Activated CD8-positive, alpha-beta T cell treated with anti-CD3 and anti-CD28 coated beads for 36 hours (primary cell): ENCODE measurements at regions not wholly inside any gene's neighbourhood (a gene's known extent, or its start where the extent isn't known, plus 50 kb on each side); places are given as distances from the start of the nearest gene placed in this dataset.

Experiments used
- ATAC-seq: fragments of 200-7000 bp; cut with Tn5 transposase; one replicate; pipeline ENCODE4 v1.10.0; 2021; ENCODE audit warnings: mild to moderate bottlenecking, moderate library complexity
- CTCF ChIA-PET: fragments of 350-600 bp; sonication (Branson Sonifier 250); formaldehyde crosslinking; loops from one replicate; lab custom pipeline; 2021; ENCODE audit warnings: antibody characterized with exemption; lab: Charles Lee
- POLR2A ChIA-PET: fragments of 350-600 bp; sonication (Branson Sonifier 250); formaldehyde crosslinking; loops from one replicate; lab custom pipeline; 2021; ENCODE audit warnings: antibody characterized with exemption; lab: Charles Lee
- DNase-seq: peaks from one replicate; pipeline ENCODE4 v3.0.0-alpha.2; 2020
- H3K27ac Mint-ChIP-seq: one replicate; pipeline ENCODE4 v1.8.0; 2021; ENCODE audit warnings: mild to moderate bottlenecking, mixed read lengths
- H3K27me3 Mint-ChIP-seq: one replicate; pipeline ENCODE4 v1.8.0; 2021; ENCODE audit warnings: mixed read lengths
- H3K36me3 Mint-ChIP-seq: one replicate; pipeline ENCODE4 v1.8.0; 2021; ENCODE audit warnings: low read depth, mixed read lengths
- H3K4me1 Mint-ChIP-seq: one replicate; pipeline ENCODE4 v1.8.0; 2021; ENCODE audit warnings: low read depth, mixed read lengths
- H3K4me3 Mint-ChIP-seq: one replicate; pipeline ENCODE4 v1.8.0; 2021; ENCODE audit warnings: mild to moderate bottlenecking, moderate library complexity, mixed read lengths
- H3K9me3 Mint-ChIP-seq: one replicate; pipeline ENCODE4 v1.8.0; 2021; ENCODE audit warnings: mixed read lengths
- CTCF ChIP-seq: fragments of 200-600 bp; IDR thresholded peaks from one replicate; pipeline ENCODE4 v1.8.0; 2022; ENCODE audit warnings: antibody characterized with exemption, mild to moderate bottlenecking
- intact Hi-C: fragments of 100-400 bp; cut with micrococcal nuclease; formaldehyde crosslinking; loops from one replicate; pipeline ENCODE4 v1.10.0; 2022

GRCh38 chr16:87174061-87174460 is 143.1 kb downstream of the C16orf95 start:
- no peak for TF ChIP-seq CTCF
- no peaks in the 10 kb centered on the region for H3K4me1 Mint-ChIP-seq
- no peaks in the 10 kb centered on the region for H3K9me3 Mint-ChIP-seq
- no peak overlapping the region for H3K4me3 Mint-ChIP-seq
- intact Hi-C loops, result no loop called here
- POLR2A ChIA-PET, result no interaction called here
- no peaks in the 10 kb centered on the region for H3K36me3 Mint-ChIP-seq
- no peak overlapping the region for H3K27ac Mint-ChIP-seq
- H3K27me3 Mint-ChIP-seq, result peaks cover 7% of the 10 kb centered on the region
- DNase-seq (no peak), ATAC-seq (no peak)
- CTCF ChIA-PET, result no interaction called here

- Mint-ChIP-seq H3K36me3 (no peaks in the 10 kb centered on the region), H3K9me3 (no peaks in the 10 kb centered on the region), H3K27me3 (peaks cover 7% of the 10 kb centered on the region), H3K4me3 (no peak overlapping the region), H3K4me1 (no peaks in the 10 kb centered on the region), H3K27ac (no peak overlapping the region)
- intact Hi-C loops, result no loop called here
- CTCF ChIA-PET, result no interaction called here
- TF ChIP-seq CTCF, result no peak
- ATAC-seq (no peak), DNase-seq (no peak)
- POLR2A ChIA-PET, result no interaction called here
Observed at GRCh38 chr16:87176735-87177134, 140.5 kb downstream of the C16orf95 start.

GRCh38 chr16:87177673-87178072 is 139.5 kb downstream of the C16orf95 start:
- CTCF ChIA-PET, result interaction anchor here (0.5 kb wide), 1 partner anchor 135 kb away, joined by 3 read pairs; no protein-coding TSS in a partner anchor
- no peak for TF ChIP-seq CTCF
- no peaks in the 10 kb centered on the region for H3K9me3 Mint-ChIP-seq
- no peak overlapping the region for H3K27ac Mint-ChIP-seq
- H3K27me3 Mint-ChIP-seq, result peaks cover 7% of the 10 kb centered on the region
- no peaks in the 10 kb centered on the region for H3K36me3 Mint-ChIP-seq
- ATAC-seq, result no peak
- no peak overlapping the region for H3K4me3 Mint-ChIP-seq
- intact Hi-C loops, result no loop called here
- H3K4me1 Mint-ChIP-seq, result no peaks in the 10 kb centered on the region
- no peak for DNase-seq
- POLR2A ChIA-PET, result no interaction called here

GRCh38 chr16:87178177-87178863 is 138.9 kb downstream of the C16orf95 start:
- Mint-ChIP-seq H3K9me3 (no peaks in the 10 kb centered on the region), H3K27me3 (peaks cover 7% of the 10 kb centered on the region), H3K4me3 (no peak overlapping the region), H3K36me3 (no peaks in the 10 kb centered on the region), H3K27ac (no peak overlapping the region), H3K4me1 (no peaks in the 10 kb centered on the region)
- ChIA-PET POLR2A (no interaction called here), CTCF (no interaction called here)
- ATAC-seq (no peak), DNase-seq (no peak)
- no peak for TF ChIP-seq CTCF
- intact Hi-C loops, result no loop called here

- no peak for ATAC-seq
- CTCF ChIA-PET, result no interaction called here
Observed at GRCh38 chr16:87178977-87179376, 138.2 kb downstream of the C16orf95 start.

More at GRCh38 chr16:87178977-87179376, 138.2 kb downstream of the C16orf95 start:
- no peak overlapping the region for H3K27ac Mint-ChIP-seq
- TF ChIP-seq CTCF, result no peak
- no peak overlapping the region for H3K4me3 Mint-ChIP-seq
- H3K36me3 Mint-ChIP-seq, result no peaks in the 10 kb centered on the region
- intact Hi-C loops, result no loop called here
- H3K9me3 Mint-ChIP-seq, result no peaks in the 10 kb centered on the region
- H3K4me1 Mint-ChIP-seq, result no peaks in the 10 kb centered on the region
- DNase-seq, result no peak
- POLR2A ChIA-PET, result no interaction called here
- peaks cover 7% of the 10 kb centered on the region for H3K27me3 Mint-ChIP-seq
